H1 (cell line): ENCODE measurements at regions not wholly inside any gene's neighbourhood (a gene's known extent, or its start where the extent isn't known, plus 50 kb on each side); places are given as distances from the start of the nearest gene placed in this dataset.

ENCODE experiments used
- CTCF ChIA-PET: fragments of 300-600 bp; sonication (Branson Sonifier 250); formaldehyde crosslinking; loops from one replicate; lab custom pipeline; 2021; ENCODE audit not compliant: partially characterized antibody; lab: Charles Lee
- POLR2A ChIA-PET: fragments of 300-600 bp; sonication (Branson Sonifier 250); formaldehyde crosslinking; loops from one replicate; lab custom pipeline; 2021; ENCODE audit warnings: inconsistent platforms; ENCODE audit not compliant: partially characterized antibody; lab: Charles Lee
- DNase-seq, 2 experiments: peaks; one replicate each; pipeline versions ENCODE4 v3.0.0 to v3.0.0-alpha.2; 2010 to 2022; ENCODE audit warnings: low spot score in 2 of 2, low read depth in 1 of 2, mixed read lengths in 1 of 2
- FAIRE-seq: peaks from 2 replicates; lab custom pipeline; 2011; peaks lifted over from hg19 to GRCh38; lab: Jason Lieb, UNC
- H2AFZ ChIP-seq: 2 replicates; pipeline ENCODE4 v1.8.1; 2012; ENCODE audit warnings: low read length, inconsistent platforms
- H2AK5ac ChIP-seq: 2 replicates; pipeline ENCODE4 v1.6.1; 2013; ENCODE audit warnings: low read depth, low read length
- H2BK120ac ChIP-seq: replicated peaks from 2 replicates; pipeline ENCODE3; 2013; ENCODE audit warnings: low read depth, low read length, inconsistent platforms
- H2BK12ac ChIP-seq: 2 replicates; pipeline ENCODE4 v1.6.1; 2013; ENCODE audit warnings: low read depth, low read length
- H2BK15ac ChIP-seq: 2 replicates; pipeline ENCODE4 v1.6.1; 2013; ENCODE audit warnings: low read length
- H2BK20ac ChIP-seq: 2 replicates; pipeline ENCODE4 v1.6.1; 2013; ENCODE audit warnings: low read length
- H2BK5ac ChIP-seq: 2 replicates; pipeline ENCODE4 v1.6.1; 2013; ENCODE audit warnings: low read depth, low read length
- H3K14ac ChIP-seq: 2 replicates; pipeline ENCODE4 v1.6.1; 2013; ENCODE audit warnings: inconsistent platforms; ENCODE audit not compliant: insufficient read length
- H3K18ac ChIP-seq: 2 replicates; pipeline ENCODE4 v1.6.1; 2013; ENCODE audit warnings: low read length; ENCODE audit errors: extremely low read depth
- H3K23ac ChIP-seq: 2 replicates; pipeline ENCODE4 v1.6.1; 2013; ENCODE audit warnings: inconsistent platforms; ENCODE audit not compliant: insufficient read length
- H3K23me2 ChIP-seq: 2 replicates; pipeline ENCODE4 v1.6.1; 2013; ENCODE audit warnings: low read depth, low read length
- H3K27ac ChIP-seq: 2 replicates; pipeline ENCODE4 v1.6.1; 2011; ENCODE audit warnings: low read depth, low read length, inconsistent platforms
- H3K27me3 ChIP-seq, 4 experiments: replicated peaks in 1 of 4; 1 replicate in 1 of 4; 2 replicates in 3 of 4; pipeline versions ENCODE4 v1.6.1 to v1.8.1; 2011 to 2013; ENCODE audit warnings: low read length in 3 of 4, mild to moderate bottlenecking in 3 of 4, inconsistent platforms in 2 of 4, mixed read lengths in 2 of 4, moderate library complexity in 1 of 4; ENCODE audit not compliant: control insufficient read depth in 3 of 4, insufficient read depth in 3 of 4; ENCODE audit errors: extremely low read depth in 1 of 4
- H3K36me3 ChIP-seq, 4 experiments: 2 replicates each; pipeline versions ENCODE4 v1.6.1 to v1.8.1; 2011 to 2013; ENCODE audit warnings: mild to moderate bottlenecking in 4 of 4, low read length in 3 of 4, moderate library complexity in 2 of 4, control low read depth in 1 of 4, inconsistent platforms in 1 of 4; ENCODE audit not compliant: insufficient read depth in 4 of 4, control insufficient read depth in 2 of 4
- H3K4ac ChIP-seq: replicated peaks from 2 replicates; pipeline ENCODE3; 2013; ENCODE audit warnings: low read length, low read depth, mixed read lengths, inconsistent platforms; ENCODE audit not compliant: insufficient read length
- H3K4me1 ChIP-seq, 4 experiments: replicated peaks in 1 of 4; 1 replicate in 1 of 4; 2 replicates in 3 of 4; pipeline versions ENCODE4 v1.6.1 to v1.8.1; 2011 to 2013; ENCODE audit warnings: low read length in 3 of 4, inconsistent platforms in 2 of 4, mixed read lengths in 1 of 4; ENCODE audit not compliant: insufficient read depth in 4 of 4, control insufficient read depth in 3 of 4
- H3K4me2 ChIP-seq, 2 experiments: 2 replicates each; pipeline versions ENCODE4 v1.6.1 to v1.8.1; 2011 to 2013; ENCODE audit warnings: low read depth in 2 of 2, low read length in 2 of 2, control low read depth in 1 of 2, inconsistent platforms in 1 of 2, mild to moderate bottlenecking in 1 of 2; ENCODE audit not compliant: insufficient read depth in 1 of 2
- H3K4me3 ChIP-seq, 4 experiments: fragments of 200-600, 300-600 bp in 1 of 4; sonication (generic), shearing (Covaris generic), sonication (Bioruptor Twin) in 1 of 4; 2 replicates each; pipeline versions ENCODE4 v1.5.1 to v1.8.1; 2011 to 2016; ENCODE audit warnings: low read length in 4 of 4, low read depth in 3 of 4, control low read depth in 2 of 4, inconsistent platforms in 2 of 4, mild to moderate bottlenecking in 2 of 4, mixed read lengths in 1 of 4, moderate library complexity in 1 of 4; ENCODE audit not compliant: insufficient read depth in 2 of 4; ENCODE audit errors: extremely low read depth in 1 of 4
- H3K56ac ChIP-seq: replicated peaks from 2 replicates; pipeline ENCODE3; 2013; ENCODE audit warnings: low read depth, mild to moderate bottlenecking, mixed read lengths, low read length, inconsistent platforms; ENCODE audit not compliant: insufficient read length
- H3K79me1 ChIP-seq: 2 replicates; pipeline ENCODE4 v1.6.1; 2013; ENCODE audit warnings: low read depth, low read length, control low read depth
- H3K79me2 ChIP-seq, 2 experiments: 2 replicates each; pipeline versions ENCODE4 v1.6.1 to v1.8.1; 2012 to 2013; ENCODE audit warnings: low read length in 2 of 2, mild to moderate bottlenecking in 2 of 2, inconsistent platforms in 1 of 2; ENCODE audit not compliant: insufficient read depth in 2 of 2, control insufficient read depth in 1 of 2
- H3K9ac ChIP-seq, 4 experiments: replicated peaks in 1 of 4; 1 replicate in 1 of 4; 2 replicates in 3 of 4; pipeline versions ENCODE4 v1.6.1 to v1.8.1; 2011 to 2013; ENCODE audit warnings: low read depth in 3 of 4, low read length in 3 of 4, control low read depth in 2 of 4, mild to moderate bottlenecking in 2 of 4, moderate library complexity in 2 of 4, inconsistent platforms in 1 of 4; ENCODE audit errors: extremely low read depth in 1 of 4
- H3K9me3 ChIP-seq, 2 experiments: 2 replicates each; pipeline versions ENCODE4 v1.6.1 to v1.8.1; 2012 to 2013; ENCODE audit warnings: mild to moderate bottlenecking in 2 of 2, moderate library complexity in 2 of 2, control low read depth in 1 of 2, inconsistent platforms in 1 of 2, low read depth in 1 of 2, low read length in 1 of 2, mixed read lengths in 1 of 2; ENCODE audit not compliant: insufficient read depth in 2 of 2
- H4K20me1 ChIP-seq, 2 experiments: replicated peaks in 1 of 2; 2 replicates each; pipeline versions ENCODE3 to v1.8.1; 2011 to 2013; ENCODE audit warnings: inconsistent platforms in 2 of 2, low read length in 2 of 2, mild to moderate bottlenecking in 1 of 2; ENCODE audit not compliant: insufficient read depth in 2 of 2, control insufficient read depth in 1 of 2
- H4K5ac ChIP-seq: 2 replicates; pipeline ENCODE4 v1.6.1; 2013; ENCODE audit warnings: low read length, low read depth, mixed read lengths, inconsistent platforms; ENCODE audit not compliant: insufficient read length
- H4K8ac ChIP-seq: 2 replicates; pipeline ENCODE4 v1.8.0; 2013; ENCODE audit warnings: mild to moderate bottlenecking, moderate library complexity, low read length, inconsistent platforms; ENCODE audit not compliant: insufficient read depth; ENCODE audit errors: extremely low read depth
- H4K91ac ChIP-seq: replicated peaks from 2 replicates; pipeline ENCODE3; 2013; ENCODE audit warnings: low read length, mixed read lengths, inconsistent platforms; ENCODE audit not compliant: insufficient read length
- CREB1 ChIP-seq: IDR thresholded peaks from 2 replicates; pipeline ENCODE4 v1.6.1; 2012; ENCODE audit warnings: inconsistent platforms
- CTBP2 ChIP-seq: IDR thresholded peaks from 2 replicates; pipeline ENCODE4 v1.7.0; 2011; ENCODE audit warnings: borderline replicate concordance, mild to moderate bottlenecking, moderate library complexity, mixed read lengths, low read length; ENCODE audit not compliant: insufficient read depth, insufficient read length
- KDM4A ChIP-seq: IDR thresholded peaks from one replicate; pipeline ENCODE4 v1.7.1; 2012; ENCODE audit warnings: low read depth, mild to moderate bottlenecking, moderate library complexity, low read length, inconsistent platforms; ENCODE audit not compliant: severe bottlenecking
- TBP ChIP-seq: IDR thresholded peaks from 2 replicates; pipeline ENCODE4 v1.6.1; 2011; ENCODE audit warnings: low read depth, low read length, improper control_type of control experiment
- TEAD4 ChIP-seq: IDR thresholded peaks from 2 replicates; pipeline ENCODE4 v1.6.1; 2012; ENCODE audit warnings: low read depth, low read length, inconsistent platforms, mixed read lengths
- WGBS, 2 experiments: shearing (Covaris generic) in 1 of 2; methylation state at CpG; one replicate each; pipeline versions ENCODE4 v1.1.6 to v1.1.7; 2013 to 2015; ENCODE audit warnings: low lambda C conversion rate in 2 of 2, mixed read lengths in 2 of 2, inconsistent platforms in 1 of 2, low coverage in 1 of 2, missing lambda C conversion rate in 1 of 2; ENCODE audit not compliant: insufficient replicate concordance in 2 of 2, insufficient coverage in 1 of 2, insufficient read length in 1 of 2; ENCODE audit errors: extremely low coverage in 1 of 2, missing lambda C conversion rate in 1 of 2; 5-methylcytosine and 5-hydroxymethylcytosine counted together

GRCh38 chr14:44564908-44565307, 57.8 kb upstream of the FSCB start:
- no peak overlapping the region for H2BK20ac ChIP-seq
- no peaks in the 10 kb centered on the region for H3K79me1 ChIP-seq
- no peaks in the 10 kb centered on the region for H3K27me3 ChIP-seq
- H2BK5ac ChIP-seq, result no peak overlapping the region
- ChIA-PET POLR2A (no interaction called here), CTCF (interaction anchor here (1.8 kb wide), 1 partner anchor 14 kb away, joined by 4 read pairs; no protein-coding TSS in a partner anchor)
- H3K27ac ChIP-seq, result no peak overlapping the region
- H3K4me2 ChIP-seq, result no peak overlapping the region
- H3K23me2 ChIP-seq, result no peaks in the 10 kb centered on the region
- no peak overlapping the region for H3K4me3 ChIP-seq
- FAIRE-seq (no peak), DNase-seq (no peak)
- no peak overlapping the region for H4K91ac ChIP-seq
- no peak overlapping the region for H2BK15ac ChIP-seq
- no peaks in the 10 kb centered on the region for H4K20me1 ChIP-seq
- 97% methylated on average over 2 of the region's 2 CpGs; no CpG with 5 or more reads in 1 of the 2 experiments for WGBS, 2 experiments
- no peak overlapping the region for H4K8ac ChIP-seq
- no peak overlapping the region for H2BK120ac ChIP-seq
- H3K4ac ChIP-seq, result no peak overlapping the region
- H3K23ac ChIP-seq, result no peak overlapping the region
- no peak overlapping the region for H2AK5ac ChIP-seq
- no peak overlapping the region for H3K56ac ChIP-seq
- H3K18ac ChIP-seq, result no peak overlapping the region
- no peaks in the 10 kb centered on the region for H3K4me1 ChIP-seq
- H3K14ac ChIP-seq, result no peak overlapping the region
- H2BK12ac ChIP-seq, result no peak overlapping the region
- no peaks in the 10 kb centered on the region for H3K79me2 ChIP-seq
- H2AFZ ChIP-seq, result no peak overlapping the region
- no peak overlapping the region for H4K5ac ChIP-seq
- no peaks in the 10 kb centered on the region for H3K36me3 ChIP-seq
- no peak overlapping the region for H3K9ac ChIP-seq
- no peaks in the 10 kb centered on the region for H3K9me3 ChIP-seq
- no peak for TF ChIP-seq TBP
- no peak for TF ChIP-seq TEAD4
- no peak for TF ChIP-seq CTBP2
- no peak for TF ChIP-seq CREB1
- TF ChIP-seq KDM4A, result no peak
